ENCODE measurements at regions not wholly inside any gene's neighbourhood (a gene's known extent, or its start where the extent isn't known, plus 50 kb on each side); places are given as distances from the start of the nearest gene placed in this dataset.

GRCh38 chr11:103659743-103660142, 376.7 kb upstream of the DDI1 start:
- TF ChIP-seq BHLHE40 (IDR thresholded peaks at IDR 0.05; ENCODE audit: borderline replicate concordance) (no peak), NFRKB (IDR thresholded peaks at IDR 0.05) (no peak), HDGF (IDR thresholded peaks at IDR 0.05; ENCODE audit: borderline replicate concordance) (no peak), FOXM1 (IDR thresholded peaks at IDR 0.05; ENCODE audit: borderline replicate concordance) (no peak), L3MBTL2 (conservative IDR thresholded peaks at IDR 0.05) (no peak), TARDBP (IDR thresholded peaks at IDR 0.05) (no peak), ARNT (IDR thresholded peaks at IDR 0.05) (no peak), FOXA1 (IDR thresholded peaks at IDR 0.05) (no peak), SP1 (IDR thresholded peaks at IDR 0.05) (no peak), SUZ12 (IDR thresholded peaks at IDR 0.05) (no peak)
